ENCODE measurements at regions not wholly inside any gene's neighbourhood (a gene's known extent, or its start where the extent isn't known, plus 50 kb on each side); places are given as distances from the start of the nearest gene placed in this dataset.

GRCh38 chr13:28603043-28603664 lies 55.8 kb upstream of the POMP start:
- no CpG with 5 or more reads among the region's 6 CpGs for WGBS (ENCODE audit: extremely low coverage, insufficient read length, low lambda C conversion rate)
- peak overlapping the region in 1 of 3 experiments; percentile 72; a peak in 3 of 7 replicates for H3K27ac Mint-ChIP-seq
- H3K4me3 Mint-ChIP-seq: no peak overlapping the region

More at GRCh38 chr13:28603043-28603664, 55.8 kb upstream of the POMP start:
- Mint-ChIP-seq H3K36me3 (ENCODE audit: insufficient read depth in 1 of 3, low read depth in 3 of 3) (no peaks in the 10 kb centered on the region), H3K9me3 (no peaks in the 10 kb centered on the region; a peak in 1 of 5 replicates), H3K27me3 (ENCODE audit: low read depth) (peaks cover 3% of the 10 kb centered on the region; the same call in 1 of the 2 replicates), H3K4me1 (peaks cover 9 to 13% of the 10 kb centered on the region in 2 experiments)
- no peak for TF ChIP-seq CTCF (conservative IDR thresholded peaks at IDR 0.05)
- Histone ChIP-seq H3K4me1 (ENCODE audit: insufficient read depth, low read length) (no peaks in the 10 kb centered on the region), H3K14ac (ENCODE audit: insufficient read depth, low read length) (no peak overlapping the region), H3K27me3 (ENCODE audit: insufficient read depth, low read length) (no peaks in the 10 kb centered on the region), H2BK120ac (ENCODE audit: low read depth, low read length, poor library complexity, severe bottlenecking) (no peak overlapping the region), H3K27ac (ENCODE audit: insufficient read length, low read depth, low read length) (no peak overlapping the region), H2AK5ac (ENCODE audit: insufficient read length, low read length) (no peak overlapping the region), H2BK20ac (ENCODE audit: low read depth, low read length, poor library complexity, severe bottlenecking) (no peak overlapping the region), H3K9me3 (ENCODE audit: control insufficient read depth, low read depth, low read length) (no peaks in the 10 kb centered on the region), H4K5ac (ENCODE audit: insufficient read length, low read depth, low read length) (no peak overlapping the region), H3K18ac (ENCODE audit: insufficient read length, low read depth, low read length) (no peak overlapping the region), H2AFZ (ENCODE audit: low read length) (no peak overlapping the region), H4K91ac (ENCODE audit: insufficient read length, low read depth, low read length) (no peak overlapping the region), H3K9ac (ENCODE audit: extremely low read depth, insufficient read length, low read length) (no peak overlapping the region), H2BK5ac (ENCODE audit: insufficient read length, low read length) (no peak overlapping the region), H3K56ac (ENCODE audit: insufficient read length, low read depth, low read length) (no peak overlapping the region), H4K8ac (replicated peaks; ENCODE audit: insufficient read length, low read depth, low read length) (no peak overlapping the region), H3K79me1 (ENCODE audit: insufficient read depth, low read depth, low read length, poor library complexity, severe bottlenecking) (no peaks in the 10 kb centered on the region), H3K23me2 (ENCODE audit: insufficient read length, low read depth, low read length, poor library complexity, severe bottlenecking) (no peaks in the 10 kb centered on the region), H3T11ph (ENCODE audit: low read length) (no peak overlapping the region), H3K4me2 (ENCODE audit: insufficient read depth, insufficient read length, low read length) (no peak overlapping the region), H3K79me2 (ENCODE audit: insufficient read depth, low read length) (no peaks in the 10 kb centered on the region), H3K4ac (ENCODE audit: low read depth, low read length) (no peak overlapping the region), H4K20me1 (ENCODE audit: control insufficient read depth, insufficient read depth, insufficient read length) (no peaks in the 10 kb centered on the region), H2BK12ac (ENCODE audit: insufficient read length, low read depth, low read length) (no peak overlapping the region), H3K23ac (ENCODE audit: insufficient read length, low read depth, low read length) (no peak overlapping the region), H2BK15ac (ENCODE audit: low read depth, low read length) (no peak overlapping the region)
- DNase-seq: no peak

Data from H9 (cell line).